Gastroesophageal sphincter (tissue), 4 donors: ENCODE measurements at regions not wholly inside any gene's neighbourhood (a gene's known extent, or its start where the extent isn't known, plus 50 kb on each side); places are given as distances from the start of the nearest gene placed in this dataset.
"Not testable (repeated sequence)": the region's sequence is repeated elsewhere in the genome, so short reads cannot be mapped to it uniquely, and the experiment has no call there.

Source experiments
- ATAC-seq: fragments of 150-250 bp; one replicate; pipeline ENCODE4 v1.9.1; 2016; ENCODE audit warnings: mild to moderate bottlenecking, moderate library complexity
- H3K27ac ChIP-seq, 4 donors: fragments of 200-600 bp; sonication (generic) in 3 of 4; 1 replicate in 3 of 4; 2 replicates in 1 of 4; pipeline ENCODE4 v1.5.1; 2016 to 2019
- H3K27me3 ChIP-seq: fragments of 200-600 bp; sonication (generic); one replicate; pipeline ENCODE4 v1.5.1; 2019
- H3K36me3 ChIP-seq, 2 donors: fragments of 200-600 bp; sonication (generic); one replicate each; pipeline ENCODE4 v1.5.1; 2019; ENCODE audit warnings: control low read depth in 1 of 2
- H3K4me1 ChIP-seq, 3 donors: fragments of 200-600 bp; sonication (generic); 1 replicate in 2 of 3; 2 replicates in 1 of 3; pipeline ENCODE4 v1.5.1; 2016 to 2019; ENCODE audit warnings: control low read depth in 2 of 3
- H3K4me3 ChIP-seq, 2 donors: fragments of 200-600 bp; sonication (generic); one replicate each; pipeline ENCODE4 v1.5.1; 2019; ENCODE audit warnings: mild to moderate bottlenecking in 1 of 2, moderate library complexity in 1 of 2
- H3K9me3 ChIP-seq, 3 donors: fragments of 200-600 bp; sonication (generic); one replicate each; pipeline ENCODE4 v1.5.1; 2017 to 2019; ENCODE audit warnings: control low read depth in 2 of 3
- CTCF ChIP-seq, 4 experiments: fragments of 200-600 bp in 2 of 4; fragments of 450-650 bp in 2 of 4; sonication (generic) in 1 of 4; IDR thresholded peaks; one replicate each; pipeline ENCODE4 v1.5.1; 2017 to 2019; ENCODE audit warnings: antibody characterized with exemption in 4 of 4, mild to moderate bottlenecking in 2 of 4, moderate library complexity in 2 of 4
- EP300 ChIP-seq: sonication (generic); formaldehyde crosslinking; IDR thresholded peaks from one replicate; pipeline ENCODE4 v1.6.1; 2017; ENCODE audit warnings: antibody characterized with exemption, mild to moderate bottlenecking
- POLR2A ChIP-seq, 2 donors: fragments of 450-650 bp; IDR thresholded peaks; one replicate each; pipeline ENCODE4 v1.6.1; 2017; ENCODE audit warnings: antibody characterized with exemption in 2 of 2, mild to moderate bottlenecking in 2 of 2, moderate library complexity in 1 of 2
- POLR2AphosphoS5 ChIP-seq: sonication (generic); formaldehyde crosslinking; IDR thresholded peaks from one replicate; pipeline ENCODE4 v1.6.1; 2017; ENCODE audit warnings: antibody characterized with exemption
- WGBS, 2 donors: methylation state at CpG; one replicate each; pipeline ENCODE4 v1.1.5; 2018; ENCODE audit warnings: low coverage in 1 of 2; 5-methylcytosine and 5-hydroxymethylcytosine counted together

GRCh38 chr3:107910713-107911259 is 180.0 kb downstream of the CD47 start:
- peaks cover 0 to 4% (median 0%) of the 10 kb centered on the region in 3 donors for H3K4me1 ChIP-seq
- WGBS, 2 donors, result 63% methylated on average over 3 of the region's 4 CpGs; no CpG with 5 or more reads in 1 of the 2 donors
- H3K4me3 ChIP-seq, result no peak overlapping the region
- no peaks in the 10 kb centered on the region for H3K36me3 ChIP-seq
- H3K27ac ChIP-seq, result no peak overlapping the region
- H3K9me3 ChIP-seq, result no peaks in the 10 kb centered on the region
- no peak for ATAC-seq
- TF ChIP-seq POLR2A (IDR thresholded peaks at IDR 0.05), result no peak
- no peaks in the 10 kb centered on the region for H3K27me3 ChIP-seq

DNA sequence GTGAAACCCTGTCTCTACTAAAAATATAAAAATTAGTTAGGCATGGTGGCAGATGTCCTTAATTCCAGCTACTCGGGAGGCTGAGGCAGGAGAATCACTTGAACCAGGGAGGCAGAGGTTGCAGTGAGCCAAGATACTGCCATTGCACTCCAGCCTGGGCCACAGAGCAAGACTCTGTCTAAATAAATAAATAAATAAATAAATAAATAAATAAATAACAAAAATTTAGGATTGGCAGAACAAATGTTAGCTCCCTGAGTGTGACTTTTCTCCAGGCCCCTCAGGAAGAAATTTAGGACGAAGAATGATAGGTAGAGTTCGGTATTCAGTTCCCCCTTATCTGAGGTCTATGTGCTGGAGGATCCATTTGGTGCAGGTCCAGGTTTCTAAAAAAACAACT is 181.2 kb downstream of the CD47 start:
- H3K4me3 ChIP-seq, H3K27me3 ChIP-seq, H3K36me3 ChIP-seq, H3K9me3 ChIP-seq, H3K27ac ChIP-seq, ATAC-seq: not testable (repeated sequence)
- H3K4me1 ChIP-seq, result peaks cover 0 to 16% (median 0%) of the 10 kb centered on the region in 3 donors
- 66 to 67% methylated on average over 3 of the region's 3 CpGs for WGBS, 2 donors

DNA sequence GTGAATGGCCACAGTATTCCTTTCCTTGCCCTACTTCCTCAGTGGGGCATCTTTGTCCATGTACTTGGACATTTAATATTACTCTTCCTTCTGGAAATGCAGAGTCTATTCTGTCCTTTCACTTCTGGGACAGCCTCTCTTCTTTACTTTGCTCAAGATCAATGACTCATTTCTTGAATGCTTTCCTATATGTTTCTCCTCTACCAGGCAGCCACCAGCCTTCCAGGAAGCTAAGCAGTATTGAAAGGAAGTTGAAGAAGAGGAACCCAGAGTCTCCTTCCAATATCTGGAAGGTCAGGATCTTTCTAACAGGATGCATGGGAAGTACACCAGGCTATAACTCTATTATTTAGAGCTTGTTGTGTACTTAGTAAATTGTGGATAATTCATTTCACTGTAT is 182.8 kb downstream of the CD47 start:
- Histone ChIP-seq H3K9me3 (no peaks in the 10 kb centered on the region), H3K36me3 (no peaks in the 10 kb centered on the region), H3K4me3 (no peak overlapping the region), H3K27ac (no peak overlapping the region), H3K27me3 (no peaks in the 10 kb centered on the region), H3K4me1 (peaks cover 0 to 18% (median 0%) of the 10 kb centered on the region in 3 donors)
- TF ChIP-seq EP300 (no peak), POLR2A (IDR thresholded peaks at IDR 0.05) (no peak), CTCF (IDR thresholded peaks at IDR 0.05) (no peak), POLR2AphosphoS5 (no peak)
- no peak for ATAC-seq

DNA sequence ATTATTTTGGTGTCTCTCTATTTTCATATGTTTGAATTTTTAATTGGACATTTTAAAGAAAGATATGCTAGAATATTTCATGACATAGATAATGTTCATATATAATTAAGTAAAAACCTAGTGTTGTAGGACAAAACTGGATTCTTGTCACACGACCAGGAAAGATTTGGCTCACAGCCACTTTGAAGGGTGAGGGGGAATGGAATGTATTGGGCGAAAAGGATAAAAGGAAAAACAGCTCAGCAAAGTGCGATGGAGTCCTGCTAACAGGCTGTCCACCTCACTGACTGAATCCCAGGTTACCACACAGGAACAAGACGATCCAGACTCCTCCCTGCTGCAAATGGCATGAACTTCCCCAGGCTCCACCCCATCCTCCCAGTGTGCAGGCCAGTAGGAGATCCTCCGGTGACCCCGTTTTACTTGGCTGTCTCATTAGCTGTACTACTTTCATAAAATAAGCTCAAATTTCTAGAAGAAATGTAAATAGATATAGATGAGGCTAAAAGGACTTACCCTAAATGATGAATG is 186.2 kb downstream of the CD47 start:
- ATAC-seq, result no peak
- Histone ChIP-seq H3K27me3 (no peaks in the 10 kb centered on the region), H3K36me3 (no peaks in the 10 kb centered on the region), H3K4me3 (no peak overlapping the region), H3K9me3 (no peaks in the 10 kb centered on the region), H3K27ac (no peak overlapping the region), H3K4me1 (peaks cover 0 to 18% (median 0%) of the 10 kb centered on the region in 3 donors)
- WGBS, 2 donors, result 32 to 37% methylated on average over 6 of the region's 6 CpGs
- TF ChIP-seq POLR2AphosphoS5 (no peak), POLR2A (IDR thresholded peaks at IDR 0.05) (no peak), CTCF (IDR thresholded peaks at IDR 0.05) (no peak), EP300 (no peak)

- Histone ChIP-seq H3K4me1 (peaks cover 0 to 19% (median 0%) of the 10 kb centered on the region in 3 donors), H3K9me3 (no peaks in the 10 kb centered on the region), H3K36me3 (no peaks in the 10 kb centered on the region), H3K27ac (no peak overlapping the region), H3K27me3 (no peaks in the 10 kb centered on the region), H3K4me3 (no peak overlapping the region)
- WGBS, 2 donors, result 73 to 95% methylated on average over 2 to 4 of the region's 4 CpGs
- no peak for ATAC-seq
- no peak for TF ChIP-seq POLR2AphosphoS5
- no peak for TF ChIP-seq CTCF (IDR thresholded peaks at IDR 0.05)
- TF ChIP-seq EP300, result no peak
These were observed 190.7 kb downstream of the CD47 start for GRCh38 chr3:107899990-107900651.

- peaks cover 0 to 11% (median 0%) of the 10 kb centered on the region in 3 donors for H3K4me1 ChIP-seq
- no peak overlapping the region for H3K4me3 ChIP-seq
- no peaks in the 10 kb centered on the region for H3K9me3 ChIP-seq
- TF ChIP-seq CTCF (IDR thresholded peaks at IDR 0.05), result no peak
- TF ChIP-seq POLR2AphosphoS5, result no peak
- TF ChIP-seq EP300, result no peak
- no peak for TF ChIP-seq POLR2A (IDR thresholded peaks at IDR 0.05)
- 35 to 58% methylated on average over 3 to 4 of the region's 4 CpGs for WGBS, 2 donors
- no peaks in the 10 kb centered on the region for H3K27me3 ChIP-seq
- no peak overlapping the region for H3K27ac ChIP-seq
- no peak for ATAC-seq
- no peaks in the 10 kb centered on the region for H3K36me3 ChIP-seq
These were observed 193.3 kb downstream of the CD47 start for GRCh38 chr3:107897471-107898061.
